K562 (cell line): ENCODE measurements at regions not wholly inside any gene's neighbourhood (a gene's known extent, or its start where the extent isn't known, plus 50 kb on each side); places are given as distances from the start of the nearest gene placed in this dataset.

Source experiments
- ATAC-seq: fragments of 200-7000 bp; cut with Tn5 transposase; 3 replicates; pipeline ENCODE4 v1.9.1; 2020; ENCODE audit warnings: moderate library complexity
- BruUV-seq: library from RNA; stranded (reverse); fragments of 400-500 nt; replicated peaks from 2 replicates; lab custom pipeline; 2021; lab: Mats Ljungman, UMichigan
- CTCF ChIA-PET: fragments of 300-600 bp; formaldehyde crosslinking; extraction: SDS; loops from one replicate; lab custom pipeline; 2021; ENCODE audit warnings: low intra/inter-chr PET ratio; lab: Yijun Ruan, JAX
- POLR2A ChIA-PET: fragments of 300-600, 350-650 bp; sonication (Branson Sonifier 250); formaldehyde crosslinking; extraction: SDS; loops from one replicate; lab custom pipeline; 2021; ENCODE audit warnings: antibody characterized with exemption, inconsistent platforms; lab: Yijun Ruan, JAX
- DNase-seq, 4 experiments: peaks; one replicate each; pipeline versions ENCODE4 v3.0.0 to v3.0.0-alpha.2; 2011 to 2018; ENCODE audit warnings: low spot score in 3 of 4, mixed read lengths in 3 of 4; ENCODE audit errors: extremely low read depth in 1 of 4
- FAIRE-seq: peaks from 2 replicates; lab custom pipeline; 2011; peaks lifted over from hg19 to GRCh38; lab: Jason Lieb, UNC
- H2AFZ ChIP-seq: 2 replicates; pipeline ENCODE4 v1.6.0; 2011; ENCODE audit warnings: low read depth, low read length, control low read depth, inconsistent platforms
- H3K27ac ChIP-seq: fragments of 200-600 bp; 3 replicates; pipeline ENCODE4 v1.8.0; 2011; ENCODE audit warnings: low read depth, mild to moderate bottlenecking, control low read depth, inconsistent platforms, low read length, moderate library complexity, mixed read lengths; ENCODE audit errors: extremely low read depth
- H3K27me3 ChIP-seq, 2 experiments: fragments of 300-600 bp in 1 of 2; 2 replicates in 1 of 2; 3 replicates in 1 of 2; pipeline versions ENCODE4 v1.6.0 to v1.8.0; 2011; ENCODE audit warnings: inconsistent platforms in 2 of 2, low read length in 2 of 2, mild to moderate bottlenecking in 1 of 2, mixed read lengths in 1 of 2, moderate library complexity in 1 of 2; ENCODE audit not compliant: control insufficient read depth in 2 of 2, insufficient read depth in 2 of 2
- H3K36me3 ChIP-seq: fragments of 300-600 bp; 3 replicates; pipeline ENCODE4 v1.8.0; 2011; ENCODE audit warnings: mild to moderate bottlenecking, low read length, inconsistent platforms; ENCODE audit not compliant: control insufficient read depth, insufficient read depth
- H3K4me1 ChIP-seq, 2 experiments: fragments of 200-600 bp in 1 of 2; replicated peaks in 1 of 2; 2 replicates in 1 of 2; 3 replicates in 1 of 2; pipeline versions ENCODE4 v1.5.1 to v1.8.0; 2011; ENCODE audit warnings: inconsistent platforms in 2 of 2, low read length in 2 of 2, mild to moderate bottlenecking in 1 of 2, mixed read lengths in 1 of 2, moderate library complexity in 1 of 2; ENCODE audit not compliant: control insufficient read depth in 2 of 2, insufficient read depth in 2 of 2
- H3K4me2 ChIP-seq: 2 replicates; pipeline ENCODE4 v1.6.1; 2011; ENCODE audit warnings: low read length, control low read depth, inconsistent platforms, mixed read lengths; ENCODE audit not compliant: insufficient read depth
- H3K4me3 ChIP-seq: fragments of 200-600 bp; sonication (generic), shearing (Covaris generic); 2 replicates; pipeline ENCODE4 v1.5.1; 2016; ENCODE audit warnings: control low read depth, inconsistent platforms
- H3K79me2 ChIP-seq: fragments of 200-600 bp; 3 replicates; pipeline ENCODE4 v1.8.0; 2011; ENCODE audit warnings: low read length, inconsistent platforms; ENCODE audit not compliant: control insufficient read depth, insufficient read depth
- H3K9ac ChIP-seq, 2 experiments: 2 replicates each; pipeline versions ENCODE4 v1.6.0 to v1.6.1; 2011; ENCODE audit warnings: low read depth in 2 of 2, low read length in 2 of 2, control low read depth in 1 of 2, inconsistent platforms in 1 of 2, mild to moderate bottlenecking in 1 of 2, mixed read lengths in 1 of 2; ENCODE audit not compliant: insufficient read depth in 1 of 2
- H3K9me1 ChIP-seq: one replicate; pipeline ENCODE4 v1.6.0; 2011; ENCODE audit warnings: inconsistent platforms, mild to moderate bottlenecking, low read length, moderate library complexity; ENCODE audit not compliant: control insufficient read depth, insufficient read depth
- H3K9me3 ChIP-seq: replicated peaks from 2 replicates; pipeline ENCODE4 v1.5.1; 2011; ENCODE audit warnings: low read depth, low read length, inconsistent platforms; ENCODE audit not compliant: control insufficient read depth, insufficient read depth
- H4K20me1 ChIP-seq: replicated peaks from 2 replicates; pipeline ENCODE4 v1.6.1; 2011; ENCODE audit warnings: low read length, inconsistent platforms, mixed read lengths; ENCODE audit not compliant: control insufficient read depth, insufficient read depth
- E4F1 ChIP-seq: fragments of 250-450 bp; sonication (Bioruptor Pico); IDR thresholded peaks from 2 replicates; pipeline ENCODE4 v1.5.0; 2021; ENCODE audit warnings: mild to moderate bottlenecking, borderline replicate concordance
- EZH2 ChIP-seq: IDR thresholded peaks from 2 replicates; pipeline ENCODE4 v1.6.1; 2012; ENCODE audit warnings: low read depth, mild to moderate bottlenecking, inconsistent platforms, low read length, borderline replicate concordance
- L3MBTL2 ChIP-seq: fragments of 450-650 bp; IDR thresholded peaks from 2 replicates; pipeline ENCODE4 v1.6.1; 2016; ENCODE audit warnings: mild to moderate bottlenecking, moderate library complexity
- MTA2 ChIP-seq: fragments of 450-650 bp; IDR thresholded peaks from 2 replicates; pipeline ENCODE4 v1.6.1; 2016; ENCODE audit warnings: low read depth
- REST ChIP-seq, 2 experiments: fragments of 450-650 bp; formaldehyde crosslinking in 1 of 2; IDR thresholded peaks; 2 replicates each; pipeline versions ENCODE4 v1.4.0 to v1.6.1; 2014 to 2020; ENCODE audit warnings: mild to moderate bottlenecking in 2 of 2, borderline replicate concordance in 1 of 2, low read depth in 1 of 2
- TAF1 ChIP-seq: IDR thresholded peaks from 2 replicates; pipeline ENCODE4 v1.6.1; 2011; ENCODE audit warnings: mild to moderate bottlenecking, low read length, moderate library complexity; ENCODE audit not compliant: insufficient read depth, control insufficient read depth, severe bottlenecking; ENCODE audit errors: extremely low read depth
- TEAD2 ChIP-seq: fragments of 450-650 bp; IDR thresholded peaks from 2 replicates; pipeline ENCODE4 v1.6.1; 2016; ENCODE audit warnings: missing genetic modification characterization, control low read depth, missing compliant biosample characterization
- ZBTB34 ChIP-seq: fragments of 250-450 bp; sonication (Bioruptor Pico); IDR thresholded peaks from 2 replicates; pipeline ENCODE4 v1.8.0; 2021; ENCODE audit warnings: mild to moderate bottlenecking, moderate library complexity
- ZNF561 ChIP-seq: fragments of 450-650 bp; formaldehyde crosslinking; conservative IDR thresholded peaks from 2 replicates; pipeline ENCODE4 v1.4.0; 2020; ENCODE audit warnings: mild to moderate bottlenecking, moderate library complexity
- WGBS: fragments of 100-300 bp; shearing (Covaris generic); methylation state at CpG from one replicate; pipeline ENCODE4 v1.1.6; 2016; ENCODE audit warnings: low coverage, mixed read lengths; ENCODE audit not compliant: insufficient coverage; ENCODE audit errors: missing lambda C conversion rate; 5-methylcytosine and 5-hydroxymethylcytosine counted together
- in situ Hi-C: fragments of 300-500 bp; cut with MboI; formaldehyde crosslinking; loops from 4 replicates; pipeline ENCODE4 v1.15.0; 2018; ENCODE audit warnings: inconsistent platforms, mixed read lengths
- intact Hi-C: fragments of 100-400 bp; cut with micrococcal nuclease; formaldehyde crosslinking; loops from 2 replicates; pipeline ENCODE4 v1.14.2; 2022

- POLR2A ChIA-PET, result no interaction called here
- BruUV-seq, result no TSS peak
- intact Hi-C loops, result no loop called here
- no peak overlapping the region for H3K9ac ChIP-seq
- H3K27ac ChIP-seq, result no peak overlapping the region
- no peak overlapping the region for H3K4me3 ChIP-seq
- H3K4me1 ChIP-seq, result no peaks in the 10 kb centered on the region
- H3K79me2 ChIP-seq, result no peaks in the 10 kb centered on the region
- CTCF ChIA-PET, result no interaction called here
- H3K4me2 ChIP-seq, result no peak overlapping the region
- no peaks in the 10 kb centered on the region for H3K9me1 ChIP-seq
- DNase-seq (no peak), FAIRE-seq (no peak), ATAC-seq (no peak)
- WGBS, result no CpG with 5 or more reads among the region's 5 CpGs
- no peaks in the 10 kb centered on the region for H3K27me3 ChIP-seq
- no peaks in the 10 kb centered on the region for H4K20me1 ChIP-seq
- no peaks in the 10 kb centered on the region for H3K36me3 ChIP-seq
- H3K9me3 ChIP-seq, result no peaks in the 10 kb centered on the region
- in situ Hi-C loops, result no loop called here
- no peak overlapping the region for H2AFZ ChIP-seq
- TF ChIP-seq TEAD2 (tag), result no peak
- no peak for TF ChIP-seq ZBTB34
- TF ChIP-seq EZH2, result no peak
- no peak for TF ChIP-seq E4F1 (CRISPR knock-in tag)
- TF ChIP-seq MTA2, result no peak
- TF ChIP-seq TAF1, result no peak
- TF ChIP-seq ZNF561, result no peak
- TF ChIP-seq L3MBTL2, result no peak
- TF ChIP-seq REST (IDR thresholded peaks at IDR 0.05; ENCODE audit: borderline replicate concordance), result no peak
- TF ChIP-seq REST (CRISPR knock-in tag; IDR thresholded peaks at IDR 0.05; ENCODE audit: low read depth), result no peak
Observed at GRCh38 chr4:34826660-34827059, 1417.7 kb downstream of the ARAP2 start.
